PC-9 (cell line): ENCODE measurements at regions not wholly inside any gene's neighbourhood (a gene's known extent, or its start where the extent isn't known, plus 50 kb on each side); places are given as distances from the start of the nearest gene placed in this dataset.

Experiments
- CTCF ChIP-seq: fragments of 200-600 bp; sonication (generic); conservative IDR thresholded peaks from 2 replicates; pipeline ENCODE4 v1.6.1; 2017; ENCODE audit warnings: mixed run types, antibody characterized with exemption, mild to moderate bottlenecking, moderate library complexity
- EZH2 ChIP-seq: fragments of 200-600 bp; sonication (generic); IDR thresholded peaks from 2 replicates; pipeline ENCODE4 v1.8.0; 2017; ENCODE audit warnings: antibody characterized with exemption, low read depth

- no peak for TF ChIP-seq CTCF
- TF ChIP-seq EZH2 = no peak
Observed at GRCh38 chr5:108641596-108641995, 106.1 kb upstream of the FER start.
